Activated CD4-positive, alpha-beta T cell treated with anti-CD3 and anti-CD28 coated beads for 36 hours (primary cell): ENCODE measurements at regions not wholly inside any gene's neighbourhood (a gene's known extent, or its start where the extent isn't known, plus 50 kb on each side); places are given as distances from the start of the nearest gene placed in this dataset.

ENCODE experiments used
- ATAC-seq: fragments of 200-7000 bp; cut with Tn5 transposase; one replicate; pipeline ENCODE4 v1.10.0; 2021; ENCODE audit warnings: mild to moderate bottlenecking, moderate library complexity
- CTCF ChIA-PET: fragments of 350-600 bp; sonication (Branson Sonifier 250); formaldehyde crosslinking; loops from one replicate; lab custom pipeline; 2021; ENCODE audit warnings: antibody characterized with exemption; lab: Charles Lee
- POLR2A ChIA-PET: fragments of 350-600 bp; sonication (Branson Sonifier 250); formaldehyde crosslinking; loops from one replicate; lab custom pipeline; 2021; ENCODE audit warnings: antibody characterized with exemption, inconsistent platforms; lab: Charles Lee
- DNase-seq: peaks from one replicate; pipeline ENCODE4 v3.0.0-alpha.2; 2020
- H3K27ac Mint-ChIP-seq: one replicate; pipeline ENCODE4 v1.8.0; 2021; ENCODE audit warnings: mixed read lengths
- H3K27me3 Mint-ChIP-seq: one replicate; pipeline ENCODE4 v1.8.0; 2021; ENCODE audit warnings: mixed read lengths
- H3K36me3 Mint-ChIP-seq: one replicate; pipeline ENCODE4 v1.8.0; 2021; ENCODE audit warnings: low read depth, mixed read lengths
- H3K4me1 Mint-ChIP-seq: one replicate; pipeline ENCODE4 v1.8.0; 2021; ENCODE audit warnings: mixed read lengths
- H3K4me3 Mint-ChIP-seq: one replicate; pipeline ENCODE4 v1.8.0; 2021; ENCODE audit warnings: mild to moderate bottlenecking, moderate library complexity, mixed read lengths
- H3K9me3 Mint-ChIP-seq: one replicate; pipeline ENCODE4 v1.8.0; 2021; ENCODE audit warnings: low read depth, mixed read lengths
- intact Hi-C, 2 experiments: fragments of 100-400 bp; cut with DNase I in 1 of 2; cut with micrococcal nuclease in 1 of 2; formaldehyde crosslinking; loops; one replicate each; pipeline versions ENCODE4 v1.14.2 to v1.15.1; 2022 to 2024; cut with DNase I, micrococcal nuclease

DNA sequence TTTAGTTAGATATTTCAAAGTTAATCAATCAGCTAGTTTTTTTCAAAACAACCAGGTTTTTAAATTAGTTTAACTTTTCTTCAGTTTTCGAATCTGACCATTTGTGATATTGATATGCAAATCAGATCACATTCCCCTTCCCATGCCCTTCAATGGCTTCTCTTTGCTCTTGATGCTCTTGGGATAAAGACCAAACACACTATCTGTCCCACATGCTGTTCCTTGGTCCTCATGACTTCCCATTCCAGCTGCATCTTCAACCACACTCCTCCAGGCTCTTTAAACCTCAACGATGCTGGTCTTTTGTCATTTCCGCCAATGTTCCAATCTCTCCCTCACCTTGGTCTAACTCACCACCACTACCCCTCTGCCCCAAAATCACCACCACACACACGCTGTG, 285.8 kb downstream of the LMX1A start:
- H3K4me1 Mint-ChIP-seq: no peaks in the 10 kb centered on the region
- ChIA-PET POLR2A (no interaction called here), CTCF (no interaction called here)
- H3K36me3 Mint-ChIP-seq: no peaks in the 10 kb centered on the region
- ATAC-seq (no peak), DNase-seq (no peak)
- no peaks in the 10 kb centered on the region for H3K27me3 Mint-ChIP-seq
- intact Hi-C loops: loop anchor here in 1 of 2 experiments (5.0 kb wide), 2 partner anchors 1543 to 1658 kb away; no protein-coding TSS in a partner anchor
- no peak overlapping the region for H3K4me3 Mint-ChIP-seq
- H3K9me3 Mint-ChIP-seq: no peaks in the 10 kb centered on the region
- no peak overlapping the region for H3K27ac Mint-ChIP-seq

DNA sequence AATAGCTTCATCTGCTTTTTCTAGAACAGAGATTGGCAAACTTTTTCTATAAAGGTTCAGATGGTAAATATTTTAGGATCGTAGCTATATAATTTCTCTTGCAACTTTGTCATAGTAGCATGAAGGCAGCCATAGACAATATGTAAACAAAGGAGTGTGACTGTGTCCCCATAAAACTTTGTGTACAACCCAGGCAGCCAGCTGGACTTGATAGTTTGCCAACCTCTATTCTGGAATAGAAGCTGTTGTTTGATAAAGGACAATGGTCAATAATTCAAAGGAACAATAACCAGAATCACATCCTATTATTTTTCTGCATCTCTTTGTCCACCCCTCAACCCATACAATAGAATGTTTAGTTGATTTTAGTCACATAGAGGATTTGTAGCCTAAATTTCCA, 286.7 kb downstream of the LMX1A start:
- DNase-seq (no peak), ATAC-seq (no peak)
- ChIA-PET CTCF (interaction anchor here (0.8 to 1.0 kb wide), 2 partner anchors 157 to 1648 kb away, joined by 3 to 4 read pairs; no protein-coding TSS in a partner anchor), POLR2A (no interaction called here)
- intact Hi-C loops: loop anchor here in 1 of 2 experiments (5.0 kb wide), 2 partner anchors 1543 to 1658 kb away; no protein-coding TSS in a partner anchor
- Mint-ChIP-seq H3K4me1 (no peaks in the 10 kb centered on the region), H3K9me3 (no peaks in the 10 kb centered on the region), H3K36me3 (no peaks in the 10 kb centered on the region), H3K27me3 (no peaks in the 10 kb centered on the region), H3K4me3 (no peak overlapping the region), H3K27ac (no peak overlapping the region)

DNA sequence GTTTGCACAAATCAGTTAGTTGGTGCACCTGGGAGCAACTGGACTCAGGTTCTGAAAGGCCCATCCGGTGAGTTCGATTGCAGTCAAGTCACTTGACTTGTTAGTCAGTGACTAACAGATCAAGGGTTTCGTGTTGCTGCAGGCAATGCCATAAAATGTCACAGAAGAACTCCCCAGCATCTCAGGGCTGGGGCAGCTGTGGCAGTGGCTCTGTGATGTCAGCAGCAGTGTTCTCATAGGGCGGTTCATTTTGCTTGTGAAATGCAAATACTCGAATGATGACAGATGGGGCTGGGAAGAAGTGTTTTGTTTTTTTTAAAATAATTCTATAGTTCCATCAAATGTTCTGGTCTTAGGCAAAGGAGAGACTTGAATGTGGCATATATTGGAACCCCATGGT, 287.8 kb downstream of the LMX1A start:
- no peak for ATAC-seq
- DNase-seq: no peak
- H3K27ac Mint-ChIP-seq: no peak overlapping the region
- no peaks in the 10 kb centered on the region for H3K36me3 Mint-ChIP-seq
- no peaks in the 10 kb centered on the region for H3K9me3 Mint-ChIP-seq
- ChIA-PET POLR2A (no interaction called here), CTCF (no interaction called here)
- intact Hi-C loops: no loop called here
- H3K27me3 Mint-ChIP-seq: no peaks in the 10 kb centered on the region
- no peak overlapping the region for H3K4me3 Mint-ChIP-seq
- H3K4me1 Mint-ChIP-seq: no peaks in the 10 kb centered on the region

DNA sequence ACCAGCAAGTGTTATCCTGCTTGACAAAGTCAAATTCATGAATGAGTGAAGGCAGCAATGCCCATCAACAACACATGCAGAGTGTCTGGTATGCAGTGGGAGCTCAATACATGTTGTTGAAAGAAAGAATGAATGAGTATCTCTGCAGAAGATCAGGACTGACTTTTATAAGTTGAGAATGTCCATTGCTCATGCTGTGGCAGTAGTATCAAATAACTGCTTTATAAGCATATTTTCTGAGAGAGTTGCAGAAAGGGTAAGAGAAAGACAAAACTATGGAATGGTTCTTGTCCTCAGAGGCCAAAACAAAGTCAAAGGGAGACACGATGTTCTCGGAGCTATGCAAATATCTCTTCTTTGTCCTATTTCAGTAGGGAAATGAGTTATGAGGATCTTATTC, 288.7 kb downstream of the LMX1A start:
- ChIA-PET CTCF (interaction anchor here (0.5 kb wide), 1 partner anchor 42 kb away, joined by 3 read pairs; no protein-coding TSS in a partner anchor), POLR2A (no interaction called here)
- H3K4me3 Mint-ChIP-seq: no peak overlapping the region
- no peaks in the 10 kb centered on the region for H3K9me3 Mint-ChIP-seq
- no peak overlapping the region for H3K27ac Mint-ChIP-seq
- H3K4me1 Mint-ChIP-seq: no peaks in the 10 kb centered on the region
- no peaks in the 10 kb centered on the region for H3K36me3 Mint-ChIP-seq
- intact Hi-C loops: no loop called here
- DNase-seq (no peak), ATAC-seq (no peak)
- H3K27me3 Mint-ChIP-seq: no peaks in the 10 kb centered on the region

GRCh38 chr1:165063181-165063965, 293.1 kb downstream of the LMX1A start:
- Mint-ChIP-seq H3K27me3 (peaks cover 2% of the 10 kb centered on the region), H3K36me3 (no peaks in the 10 kb centered on the region), H3K27ac (no peak overlapping the region), H3K4me1 (no peaks in the 10 kb centered on the region), H3K9me3 (no peaks in the 10 kb centered on the region), H3K4me3 (no peak overlapping the region)
- intact Hi-C loops: no loop called here
- ChIA-PET POLR2A (no interaction called here), CTCF (no interaction called here)
- DNase-seq (no peak), ATAC-seq (no peak)

- Mint-ChIP-seq H3K9me3 (no peaks in the 10 kb centered on the region), H3K27ac (no peak overlapping the region), H3K36me3 (no peaks in the 10 kb centered on the region), H3K4me3 (no peak overlapping the region), H3K4me1 (no peaks in the 10 kb centered on the region), H3K27me3 (peaks cover 3% of the 10 kb centered on the region)
- ChIA-PET CTCF (no interaction called here), POLR2A (no interaction called here)
- intact Hi-C loops: no loop called here
- no peak for ATAC-seq
- DNase-seq: no peak
Observed at GRCh38 chr1:165062346-165062745, 294.2 kb downstream of the LMX1A start.

DNA sequence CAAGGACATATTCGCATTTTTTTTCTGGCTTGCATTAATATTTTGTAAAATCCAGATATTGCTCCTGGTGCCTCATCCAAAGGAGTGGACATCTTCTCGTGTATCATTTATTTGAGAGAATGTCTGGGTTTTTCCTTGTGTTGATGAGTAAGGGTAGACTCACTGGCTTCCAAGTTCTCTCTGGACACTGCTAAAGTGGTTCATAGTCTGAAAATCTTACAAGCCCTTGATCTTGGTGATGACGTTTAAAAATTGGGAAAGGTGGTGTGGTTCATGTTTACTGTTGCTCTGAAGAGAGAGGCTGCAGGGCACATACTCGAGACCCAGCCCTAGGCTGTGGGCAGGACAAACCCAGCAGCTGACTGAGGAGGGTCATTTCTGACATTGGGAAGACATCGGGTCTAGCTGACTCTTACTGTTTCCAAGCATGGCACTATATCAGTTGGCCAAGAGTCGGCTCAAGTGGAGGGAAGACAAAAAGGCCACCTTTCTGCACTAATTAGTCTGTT, 296.2 kb downstream of the LMX1A start:
- Mint-ChIP-seq H3K27me3 (peaks cover 10% of the 10 kb centered on the region), H3K4me3 (no peak overlapping the region), H3K36me3 (no peaks in the 10 kb centered on the region), H3K9me3 (no peaks in the 10 kb centered on the region), H3K4me1 (no peaks in the 10 kb centered on the region), H3K27ac (no peak overlapping the region)
- no peak for DNase-seq
- no peak for ATAC-seq
- ChIA-PET POLR2A (no interaction called here), CTCF (no interaction called here)
- intact Hi-C loops: no loop called here

DNA sequence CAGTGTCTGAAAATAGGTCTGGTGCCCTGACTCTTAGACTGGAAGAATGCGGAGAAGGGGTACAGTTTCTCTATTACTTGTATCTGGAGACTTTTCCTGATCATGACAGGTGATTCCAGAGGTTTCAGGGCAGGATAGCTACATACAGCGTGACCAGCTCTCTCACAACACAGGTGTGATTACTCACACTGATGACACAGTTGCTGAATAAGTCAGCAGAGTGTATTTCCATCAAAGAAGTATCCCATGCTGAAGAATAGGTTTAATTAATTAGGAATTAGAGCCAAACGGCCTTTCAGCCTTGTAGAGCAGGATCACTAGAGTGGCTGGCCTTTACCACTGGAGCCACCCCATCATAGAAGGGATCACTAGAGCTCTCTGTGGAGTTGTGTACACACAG, 298.6 kb downstream of the LMX1A start:
- no peak overlapping the region for H3K27ac Mint-ChIP-seq
- DNase-seq (no peak), ATAC-seq (no peak)
- no peaks in the 10 kb centered on the region for H3K36me3 Mint-ChIP-seq
- ChIA-PET POLR2A (no interaction called here), CTCF (interaction anchor here (1.2 kb wide), 1 partner anchor 77 kb away, joined by 4 read pairs; no protein-coding TSS in a partner anchor)
- H3K4me1 Mint-ChIP-seq: no peaks in the 10 kb centered on the region
- intact Hi-C loops: no loop called here
- H3K9me3 Mint-ChIP-seq: no peaks in the 10 kb centered on the region
- no peak overlapping the region for H3K4me3 Mint-ChIP-seq
- H3K27me3 Mint-ChIP-seq: peaks cover 12% of the 10 kb centered on the region

GRCh38 chr1:165056914-165057313, 299.6 kb downstream of the LMX1A start:
- no peaks in the 10 kb centered on the region for H3K9me3 Mint-ChIP-seq
- intact Hi-C loops: no loop called here
- H3K4me1 Mint-ChIP-seq: no peaks in the 10 kb centered on the region
- H3K27ac Mint-ChIP-seq: no peak overlapping the region
- DNase-seq (no peak), ATAC-seq (no peak)
- H3K36me3 Mint-ChIP-seq: no peaks in the 10 kb centered on the region
- ChIA-PET CTCF (no interaction called here), POLR2A (no interaction called here)
- H3K4me3 Mint-ChIP-seq: no peak overlapping the region
- H3K27me3 Mint-ChIP-seq: peaks cover 12% of the 10 kb centered on the region

DNA sequence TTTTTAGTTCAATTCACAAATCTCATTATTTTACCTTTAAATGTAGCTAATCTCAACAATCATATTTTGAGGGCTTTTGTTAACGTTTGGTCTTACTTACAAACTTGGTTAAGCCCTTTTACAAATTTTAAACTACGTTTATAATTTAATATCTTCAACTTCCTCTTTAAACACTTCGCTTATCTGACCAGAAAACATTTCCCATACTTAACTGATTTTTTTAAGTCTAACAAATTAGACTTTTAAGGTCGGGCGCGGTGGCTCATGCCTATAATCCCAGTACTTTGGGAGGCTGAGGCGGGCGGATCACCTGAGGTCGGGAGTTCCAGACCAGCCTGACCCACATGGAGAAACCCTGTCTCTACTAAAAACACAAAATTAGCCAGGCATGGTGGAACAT, 300.9 kb downstream of the LMX1A start:
- no peaks in the 10 kb centered on the region for H3K36me3 Mint-ChIP-seq
- no peaks in the 10 kb centered on the region for H3K4me1 Mint-ChIP-seq
- H3K27me3 Mint-ChIP-seq: peaks cover 12% of the 10 kb centered on the region
- no peak for ATAC-seq
- CTCF ChIA-PET: no interaction called here
- no peak for DNase-seq
- H3K9me3 Mint-ChIP-seq: no peaks in the 10 kb centered on the region
- POLR2A ChIA-PET: no interaction called here
- H3K4me3 Mint-ChIP-seq: no peak overlapping the region
- no peak overlapping the region for H3K27ac Mint-ChIP-seq
- intact Hi-C loops: no loop called here

DNA sequence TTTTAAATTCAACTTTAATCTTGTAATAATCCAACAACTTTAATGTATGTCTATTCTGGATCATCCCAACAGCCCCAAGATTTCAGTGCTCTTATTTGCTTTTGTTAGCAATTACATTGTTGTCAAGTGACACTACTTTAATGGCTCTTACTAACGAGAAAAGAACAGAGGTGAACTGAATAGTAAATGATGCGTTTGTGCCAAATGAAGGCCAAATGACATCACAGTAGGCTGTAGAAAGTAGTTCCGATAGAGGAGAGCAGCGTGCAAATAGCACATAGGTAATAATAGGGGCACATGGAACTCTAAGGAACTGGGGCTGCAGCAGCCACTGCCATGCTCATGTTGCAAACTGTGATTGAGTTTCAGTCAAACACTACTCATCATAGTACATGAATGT, 301.9 kb downstream of the LMX1A start:
- Mint-ChIP-seq H3K27ac (no peak overlapping the region), H3K4me3 (no peak overlapping the region), H3K36me3 (no peaks in the 10 kb centered on the region), H3K27me3 (peaks cover 17% of the 10 kb centered on the region), H3K4me1 (no peaks in the 10 kb centered on the region), H3K9me3 (no peaks in the 10 kb centered on the region)
- DNase-seq (no peak), ATAC-seq (no peak)
- intact Hi-C loops: no loop called here
- ChIA-PET CTCF (no interaction called here), POLR2A (no interaction called here)

DNA sequence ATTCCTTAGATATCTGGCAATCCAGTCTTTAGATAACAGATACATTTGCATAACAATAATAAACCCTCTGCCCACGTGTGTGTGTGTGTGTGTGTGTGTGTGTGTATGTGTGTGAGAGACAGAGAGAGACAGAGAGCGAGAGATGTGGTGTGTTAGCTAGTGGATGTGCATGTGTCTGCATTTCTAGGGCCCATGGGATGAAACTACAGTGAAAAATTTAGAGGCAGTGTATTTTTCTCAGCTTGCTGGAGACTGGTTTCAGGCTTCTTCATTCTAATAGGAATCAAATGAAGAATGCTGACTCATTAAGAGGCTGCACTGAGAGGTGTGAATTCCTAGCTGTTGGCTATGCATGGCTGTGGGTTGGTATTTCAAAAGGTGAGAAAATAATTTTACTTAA, 303.2 kb downstream of the LMX1A start:
- intact Hi-C loops: no loop called here
- Mint-ChIP-seq H3K4me3 (no peak overlapping the region), H3K9me3 (no peaks in the 10 kb centered on the region), H3K36me3 (no peaks in the 10 kb centered on the region), H3K27me3 (peaks cover 17% of the 10 kb centered on the region), H3K27ac (no peak overlapping the region), H3K4me1 (no peaks in the 10 kb centered on the region)
- ATAC-seq: no peak
- ChIA-PET POLR2A (interaction anchor here (0.7 kb wide), 1 partner anchor 1118 kb away, joined by 3 read pairs; no protein-coding TSS in a partner anchor), CTCF (no interaction called here)
- DNase-seq: no peak
